AG09309 (cell line): ENCODE measurements at regions not wholly inside any gene's neighbourhood (a gene's known extent, or its start where the extent isn't known, plus 50 kb on each side); places are given as distances from the start of the nearest gene placed in this dataset.
"Not testable (repeated sequence)": the region's sequence is repeated elsewhere in the genome, so short reads cannot be mapped to it uniquely, and the experiment has no call there.

Experiments used
- DNase-seq: peaks from one replicate; pipeline ENCODE4 v3.0.0-alpha.2; 2010; ENCODE audit warnings: low read depth
- H3K4me3 ChIP-seq: 2 replicates; pipeline ENCODE4 v1.5.1; 2011; ENCODE audit warnings: mild to moderate bottlenecking, low read depth, low read length, moderate library complexity; ENCODE audit not compliant: control insufficient read depth
- CTCF ChIP-seq: IDR thresholded peaks from 2 replicates; pipeline ENCODE4 v1.5.1; 2011; ENCODE audit warnings: mild to moderate bottlenecking, low read depth, low read length, inconsistent platforms; ENCODE audit not compliant: insufficient read depth, control insufficient read depth; ENCODE audit errors: missing control alignments

GRCh38 chr2:114123925-114124324, 234.0 kb downstream of the ACTR3 start:
- TF ChIP-seq CTCF, result no peak
- DNase-seq, result no peak
- H3K4me3 ChIP-seq, result no peak overlapping the region

- DNase-seq, result no peak
- no peak overlapping the region for H3K4me3 ChIP-seq
These were observed 237.5 kb downstream of the ACTR3 start for GRCh38 chr2:114127372-114127771.

GRCh38 chr2:114128263-114128662, 238.4 kb downstream of the ACTR3 start:
- DNase-seq, result no peak
- no peak overlapping the region for H3K4me3 ChIP-seq
- TF ChIP-seq CTCF, result no peak

More at GRCh38 chr2:114127372-114127771, 237.5 kb downstream of the ACTR3 start:
- TF ChIP-seq CTCF, result no peak

- TF ChIP-seq CTCF, result no peak
- DNase-seq, result no peak
- no peak overlapping the region for H3K4me3 ChIP-seq
These were observed 238.8 kb downstream of the ACTR3 start for GRCh38 chr2:114128725-114129124.

GRCh38 chr2:114132050-114132449, 242.2 kb downstream of the ACTR3 start:
- H3K4me3 ChIP-seq, DNase-seq: not testable (repeated sequence)

GRCh38 chr2:114134146-114134545, 244.3 kb downstream of the ACTR3 start:
- no peak for TF ChIP-seq CTCF
- DNase-seq, result no peak
- no peak overlapping the region for H3K4me3 ChIP-seq

- no peak for TF ChIP-seq CTCF
- H3K4me3 ChIP-seq, result no peak overlapping the region
- DNase-seq, result no peak
These were observed 249.7 kb downstream of the ACTR3 start for GRCh38 chr2:114139542-114139941.
